Sigmoid colon (tissue), 4 donors: ENCODE measurements at regions not wholly inside any gene's neighbourhood (a gene's known extent, or its start where the extent isn't known, plus 50 kb on each side); places are given as distances from the start of the nearest gene placed in this dataset.

ENCODE experiments used
- CTCF ChIP-seq, 4 experiments: fragments of 450-650 bp in 3 of 4; fragments of 200-600 bp in 1 of 4; IDR thresholded peaks; one replicate each; pipeline ENCODE4 v1.5.1; 2016 to 2019; ENCODE audit warnings: antibody characterized with exemption in 4 of 4, mild to moderate bottlenecking in 3 of 4, moderate library complexity in 2 of 4
- EP300 ChIP-seq, 4 donors: sonication (generic); formaldehyde crosslinking; IDR thresholded peaks; one replicate each; pipeline ENCODE4 v1.6.1; 2017; ENCODE audit warnings: antibody characterized with exemption in 4 of 4
- POLR2AphosphoS5 ChIP-seq, 4 donors: sonication (generic); formaldehyde crosslinking; IDR thresholded peaks; one replicate each; pipeline ENCODE4 v1.6.1; 2017; ENCODE audit warnings: antibody characterized with exemption in 4 of 4

- TF ChIP-seq CTCF (IDR thresholded peaks at IDR 0.05) (no peak), POLR2AphosphoS5 (IDR thresholded peaks at IDR 0.05) (no peak), EP300 (IDR thresholded peaks at IDR 0.05) (no peak)
Measured at GRCh38 chr4:9611101-9611500, 166.9 kb downstream of the DEFB131A start.
